GM12878 (cell line): ENCODE measurements at regions not wholly inside any gene's neighbourhood (a gene's known extent, or its start where the extent isn't known, plus 50 kb on each side); places are given as distances from the start of the nearest gene placed in this dataset.

ENCODE experiments used
- ATAC-seq: fragments of 200-7000 bp; cut with Tn5 transposase; 3 replicates; pipeline ENCODE4 v1.9.1; 2020; ENCODE audit warnings: mild to moderate bottlenecking, moderate library complexity
- BruUV-seq: library from RNA; stranded (reverse); fragments of 400-500 nt; replicated peaks from 2 replicates; lab custom pipeline; 2021; lab: Mats Ljungman, UMichigan
- CTCF ChIA-PET: fragments of 300-600 bp; sonication (Branson Sonifier 250); formaldehyde crosslinking; extraction: SDS; loops from one replicate; lab custom pipeline; 2021; ENCODE audit warnings: inconsistent platforms; lab: Yijun Ruan, JAX
- POLR2A ChIA-PET: fragments of 350-600 bp; formaldehyde crosslinking; extraction: SDS; loops from one replicate; lab custom pipeline; 2021; ENCODE audit warnings: inconsistent platforms; lab: Charles Lee
- RAD21 ChIA-PET: fragments of 300-600 bp; sonication (Branson Sonifier 250); formaldehyde crosslinking; loops from one replicate; lab custom pipeline; 2023; ENCODE audit warnings: antibody characterized with exemption; ENCODE audit not compliant: unreplicated experiment; lab: Charles Lee
- SMC1A ChIA-PET: fragments of 300-600 bp; sonication (Branson Sonifier 250); formaldehyde crosslinking; loops from one replicate; lab custom pipeline; 2023; ENCODE audit not compliant: unreplicated experiment, uncharacterized antibody; lab: Charles Lee
- DNase-seq: peaks from one replicate; pipeline ENCODE4 v3.0.0-alpha.2; 2011; ENCODE audit warnings: low read depth, low spot score
- FAIRE-seq: peaks from 3 replicates; lab custom pipeline; 2011; peaks lifted over from hg19 to GRCh38; lab: Jason Lieb, UNC
- H2AFZ ChIP-seq: 2 replicates; pipeline ENCODE4 v1.6.0; 2011; ENCODE audit warnings: low read depth, low read length, control low read depth; ENCODE audit not compliant: control insufficient read depth
- H3K27ac ChIP-seq: 2 replicates; pipeline ENCODE4 v1.5.1; 2011; ENCODE audit warnings: control low read depth; ENCODE audit not compliant: control insufficient read depth, insufficient read depth
- H3K27me3 ChIP-seq, 2 experiments: replicated peaks in 1 of 2; 2 replicates each; pipeline versions ENCODE4 v1.6.0 to v1.6.1; 2011; ENCODE audit warnings: low read length in 1 of 2; ENCODE audit not compliant: control insufficient read depth in 2 of 2, insufficient read depth in 2 of 2
- H3K36me3 ChIP-seq, 2 experiments: 2 replicates each; pipeline ENCODE4 v1.5.1; 2011; ENCODE audit warnings: low read length in 1 of 2; ENCODE audit not compliant: control insufficient read depth in 2 of 2, insufficient read depth in 2 of 2
- H3K4me1 ChIP-seq: 2 replicates; pipeline ENCODE4 v1.6.1; 2011; ENCODE audit warnings: mild to moderate bottlenecking, low read length, moderate library complexity, mixed read lengths; ENCODE audit not compliant: control insufficient read depth, insufficient read depth
- H3K4me2 ChIP-seq: 2 replicates; pipeline ENCODE4 v1.6.0; 2011; ENCODE audit warnings: control low read depth; ENCODE audit not compliant: control insufficient read depth, insufficient read depth
- H3K4me3 ChIP-seq: fragments of 200-600 bp; sonication (generic); 2 replicates; pipeline ENCODE4 v1.5.1; 2016
- H3K79me2 ChIP-seq: 2 replicates; pipeline ENCODE4 v1.6.0; 2011; ENCODE audit warnings: low read length; ENCODE audit not compliant: control insufficient read depth, insufficient read depth
- H3K9ac ChIP-seq: 2 replicates; pipeline ENCODE4 v1.8.0; 2011; ENCODE audit warnings: low read length, control low read depth, mixed read lengths; ENCODE audit not compliant: control insufficient read depth, insufficient read depth
- H3K9me3 ChIP-seq: replicated peaks from 3 replicates; pipeline ENCODE4 v1.5.1; 2011; ENCODE audit warnings: mild to moderate bottlenecking, low read length; ENCODE audit not compliant: control insufficient read depth, insufficient read depth
- H4K20me1 ChIP-seq: 2 replicates; pipeline ENCODE4 v1.6.0; 2011; ENCODE audit not compliant: control insufficient read depth, insufficient read depth
- BRCA1 ChIP-seq: IDR thresholded peaks from 2 replicates; pipeline ENCODE4 v1.6.1; 2011; ENCODE audit warnings: low read depth, low read length, improper control_type of control experiment
- CEBPZ ChIP-seq: fragments of 150-350 bp; IDR thresholded peaks from 2 replicates; pipeline ENCODE4 v1.6.1; 2016; ENCODE audit warnings: low read depth, low read length
- CREM ChIP-seq: IDR thresholded peaks from 2 replicates; pipeline ENCODE4 v1.6.1; 2014; ENCODE audit warnings: antibody characterized with exemption, low read depth
- FOXM1 ChIP-seq: IDR thresholded peaks from 2 replicates; pipeline ENCODE4 v1.6.1; 2012; ENCODE audit warnings: low read depth, mild to moderate bottlenecking, inconsistent platforms, low read length, moderate library complexity
- MEF2A ChIP-seq: IDR thresholded peaks from 2 replicates; pipeline ENCODE4 v1.6.1; 2011; ENCODE audit warnings: low read depth, mild to moderate bottlenecking, low read length, moderate library complexity; ENCODE audit not compliant: insufficient read depth
- SMAD5 ChIP-seq: IDR thresholded peaks from 2 replicates; pipeline ENCODE4 v1.6.1; 2016; ENCODE audit warnings: antibody characterized with exemption, low read depth
- TAF1 ChIP-seq: IDR thresholded peaks from 2 replicates; pipeline ENCODE4 v1.6.1; 2011; ENCODE audit warnings: mild to moderate bottlenecking, low read depth, low read length, borderline replicate concordance
- USF1 ChIP-seq: IDR thresholded peaks from 2 replicates; pipeline ENCODE4 v1.6.1; 2011; ENCODE audit warnings: borderline replicate concordance, low read depth, mild to moderate bottlenecking, moderate library complexity, mixed read lengths, low read length; ENCODE audit not compliant: insufficient read depth; ENCODE audit errors: extremely low read length
- ZBTB11 ChIP-seq: fragments of 450-650 bp; formaldehyde crosslinking; IDR thresholded peaks from 2 replicates; pipeline ENCODE4 v1.5.0; 2022; ENCODE audit warnings: mild to moderate bottlenecking, missing genetic modification characterization
- WGBS: methylation state at CpG from one replicate; pipeline ENCODE4 v1.1.6; 2016; ENCODE audit warnings: low lambda C conversion rate; ENCODE audit not compliant: insufficient replicate concordance, insufficient coverage; ENCODE audit errors: missing lambda C conversion rate; 5-methylcytosine and 5-hydroxymethylcytosine counted together
- in situ Hi-C: fragments of 300-500 bp; cut with MboI; formaldehyde crosslinking; loops from 9 replicates; pipeline ENCODE4 v1.14.3; 2018; ENCODE audit warnings: mixed read lengths
- intact Hi-C: fragments of 100-400 bp; cut with micrococcal nuclease; formaldehyde crosslinking; loops from one replicate; pipeline ENCODE4 v1.14.2; 2022; ENCODE audit not compliant: unreplicated experiment
- TF ChIP-seq, protein P1 (sequence below): fragments of 450-650 bp; IDR thresholded peaks from 2 replicates; pipeline ENCODE4 v1.6.1; 2016; ENCODE audit warnings: mild to moderate bottlenecking

DNA sequence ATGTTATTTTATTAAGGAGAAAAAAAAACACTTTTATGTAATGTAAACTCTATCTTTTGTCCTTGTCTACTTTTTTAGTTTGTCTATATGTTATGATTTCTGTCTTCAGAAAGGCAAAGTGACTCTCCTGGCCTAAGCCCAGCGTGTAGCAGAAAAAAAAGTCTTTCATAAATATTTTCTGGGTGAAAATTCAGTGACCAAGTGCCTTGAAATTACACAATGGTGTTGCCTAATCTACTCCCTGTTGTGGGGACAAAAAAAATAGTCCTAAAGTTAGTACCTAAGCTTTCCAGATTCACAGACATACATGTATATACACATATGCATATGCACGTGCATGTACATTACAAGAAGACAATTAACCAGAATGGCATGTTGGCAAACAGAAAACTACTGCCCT lies 1257.8 kb upstream of the SORCS1 start (continued):
- TF ChIP-seq ZBTB11 (CRISPR knock-in tag) = no peak

DNA sequence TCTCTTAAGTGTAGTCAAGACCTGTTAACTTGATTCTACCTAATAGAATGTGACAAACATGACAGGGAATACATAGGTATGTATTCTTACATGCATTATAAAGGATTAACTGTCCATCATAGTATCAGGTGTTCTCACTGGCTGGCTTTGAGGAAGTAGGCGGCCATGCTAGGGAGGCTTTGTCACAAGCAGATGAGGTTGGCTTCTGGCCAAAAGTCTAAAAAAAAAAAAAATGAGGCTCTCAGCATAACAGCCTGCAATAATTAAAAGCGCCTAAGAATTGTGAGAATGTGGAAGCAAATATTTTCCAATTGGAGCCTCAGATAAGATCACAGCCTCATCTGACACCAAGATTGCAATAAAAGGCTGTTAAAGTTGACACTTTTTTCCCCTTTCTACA lies 1256.8 kb upstream of the SORCS1 start:
- H3K4me2 ChIP-seq = no peak overlapping the region
- H3K4me3 ChIP-seq = no peak overlapping the region
- H3K4me1 ChIP-seq = no peaks in the 10 kb centered on the region
- ChIA-PET SMC1A (no interaction called here), POLR2A (no interaction called here), RAD21 (no interaction called here), CTCF (no interaction called here)
- 13% methylated on average over 2 of the region's 2 CpGs for WGBS
- no peak overlapping the region for H2AFZ ChIP-seq
- no peak overlapping the region for H3K9ac ChIP-seq
- FAIRE-seq (no peak), DNase-seq (no peak), ATAC-seq (no peak; the same call in 2 of the 3 replicates)
- in situ Hi-C loops (no loop called here), intact Hi-C loops (no loop called here)
- no peak overlapping the region for H3K27ac ChIP-seq
- H3K79me2 ChIP-seq = no peaks in the 10 kb centered on the region
- no peaks in the 10 kb centered on the region for H3K36me3 ChIP-seq
- H4K20me1 ChIP-seq = no peaks in the 10 kb centered on the region
- TF ChIP-seq MEF2A (no peak), CEBPZ (no peak), FOXM1 (no peak), SMAD5 (no peak), BRCA1 (no peak), TAF1 (no peak), USF1 (no peak), CREM (no peak)
- TF ChIP-seq, protein P1, sequence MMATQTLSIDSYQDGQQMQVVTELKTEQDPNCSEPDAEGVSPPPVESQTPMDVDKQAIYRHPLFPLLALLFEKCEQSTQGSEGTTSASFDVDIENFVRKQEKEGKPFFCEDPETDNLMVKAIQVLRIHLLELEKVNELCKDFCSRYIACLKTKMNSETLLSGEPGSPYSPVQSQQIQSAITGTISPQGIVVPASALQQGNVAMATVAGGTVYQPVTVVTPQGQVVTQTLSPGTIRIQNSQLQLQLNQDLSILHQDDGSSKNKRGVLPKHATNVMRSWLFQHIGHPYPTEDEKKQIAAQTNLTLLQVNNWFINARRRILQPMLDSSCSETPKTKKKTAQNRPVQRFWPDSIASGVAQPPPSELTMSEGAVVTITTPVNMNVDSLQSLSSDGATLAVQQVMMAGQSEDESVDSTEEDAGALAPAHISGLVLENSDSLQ = peak; percentile 33; the same call in 1 of the 2 replicates
- no peaks in the 10 kb centered on the region for H3K27me3 ChIP-seq
- no peaks in the 10 kb centered on the region for H3K9me3 ChIP-seq
- BruUV-seq = no TSS peak
